AG09309 (cell line): ENCODE measurements at regions not wholly inside any gene's neighbourhood (a gene's known extent, or its start where the extent isn't known, plus 50 kb on each side); places are given as distances from the start of the nearest gene placed in this dataset.
"Not testable (repeated sequence)": the region's sequence is repeated elsewhere in the genome, so short reads cannot be mapped to it uniquely, and the experiment has no call there.

Experiments
- DNase-seq: peaks from one replicate; pipeline ENCODE4 v3.0.0-alpha.2; 2010; ENCODE audit warnings: low read depth
- H3K4me3 ChIP-seq: 2 replicates; pipeline ENCODE4 v1.5.1; 2011; ENCODE audit warnings: mild to moderate bottlenecking, low read depth, low read length, moderate library complexity; ENCODE audit not compliant: control insufficient read depth
- TF ChIP-seq, protein P1 (sequence below): IDR thresholded peaks from 2 replicates; pipeline ENCODE4 v1.5.1; 2011; ENCODE audit warnings: mild to moderate bottlenecking, low read depth, low read length, inconsistent platforms; ENCODE audit not compliant: insufficient read depth, control insufficient read depth; ENCODE audit errors: missing control alignments

DNA sequence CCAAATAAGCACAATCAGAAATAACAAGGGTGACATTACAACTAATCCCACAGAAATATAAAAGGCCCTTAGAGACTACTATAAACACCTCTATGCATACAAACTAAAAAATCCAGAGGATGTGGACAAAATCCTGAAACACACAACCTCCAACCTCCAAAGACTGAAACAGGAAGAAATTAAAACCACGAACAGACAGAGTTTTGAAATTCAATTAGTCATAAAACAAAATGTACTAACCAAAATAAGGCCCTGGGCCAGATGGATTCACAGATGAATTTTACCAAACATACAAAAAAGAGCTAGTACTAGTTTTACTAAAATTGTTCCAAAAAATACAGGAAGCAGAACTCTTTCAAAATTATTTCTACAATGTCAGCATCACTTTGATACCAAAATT is 1043.6 kb downstream of the DIPK2A start:
- TF ChIP-seq, protein P1, sequence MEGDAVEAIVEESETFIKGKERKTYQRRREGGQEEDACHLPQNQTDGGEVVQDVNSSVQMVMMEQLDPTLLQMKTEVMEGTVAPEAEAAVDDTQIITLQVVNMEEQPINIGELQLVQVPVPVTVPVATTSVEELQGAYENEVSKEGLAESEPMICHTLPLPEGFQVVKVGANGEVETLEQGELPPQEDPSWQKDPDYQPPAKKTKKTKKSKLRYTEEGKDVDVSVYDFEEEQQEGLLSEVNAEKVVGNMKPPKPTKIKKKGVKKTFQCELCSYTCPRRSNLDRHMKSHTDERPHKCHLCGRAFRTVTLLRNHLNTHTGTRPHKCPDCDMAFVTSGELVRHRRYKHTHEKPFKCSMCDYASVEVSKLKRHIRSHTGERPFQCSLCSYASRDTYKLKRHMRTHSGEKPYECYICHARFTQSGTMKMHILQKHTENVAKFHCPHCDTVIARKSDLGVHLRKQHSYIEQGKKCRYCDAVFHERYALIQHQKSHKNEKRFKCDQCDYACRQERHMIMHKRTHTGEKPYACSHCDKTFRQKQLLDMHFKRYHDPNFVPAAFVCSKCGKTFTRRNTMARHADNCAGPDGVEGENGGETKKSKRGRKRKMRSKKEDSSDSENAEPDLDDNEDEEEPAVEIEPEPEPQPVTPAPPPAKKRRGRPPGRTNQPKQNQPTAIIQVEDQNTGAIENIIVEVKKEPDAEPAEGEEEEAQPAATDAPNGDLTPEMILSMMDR: no peak
- H3K4me3 ChIP-seq: no peak overlapping the region
- peak; percentile 32 for DNase-seq

DNA sequence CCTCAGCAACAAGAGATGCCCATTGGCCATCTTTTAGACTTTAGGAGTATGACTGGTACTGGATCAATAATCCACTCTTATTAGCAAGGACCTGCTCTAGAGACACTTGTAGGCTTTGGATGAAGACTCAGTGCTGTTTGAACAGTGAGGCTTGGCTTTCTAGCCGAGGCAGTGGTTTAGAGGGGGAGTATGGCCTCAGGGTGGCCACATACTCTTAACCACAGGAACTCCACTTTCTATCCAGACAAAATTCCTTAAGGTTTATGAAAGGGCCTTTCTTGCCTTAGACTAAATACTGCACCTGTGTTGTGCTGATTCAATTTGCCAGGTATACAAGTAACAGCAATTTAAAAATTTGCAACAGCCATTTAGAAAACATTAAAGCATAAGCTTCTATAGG is 1046.3 kb downstream of the DIPK2A start:
- TF ChIP-seq, protein P1: no peak
- no peak overlapping the region for H3K4me3 ChIP-seq
- peak; percentile 2 for DNase-seq

DNA sequence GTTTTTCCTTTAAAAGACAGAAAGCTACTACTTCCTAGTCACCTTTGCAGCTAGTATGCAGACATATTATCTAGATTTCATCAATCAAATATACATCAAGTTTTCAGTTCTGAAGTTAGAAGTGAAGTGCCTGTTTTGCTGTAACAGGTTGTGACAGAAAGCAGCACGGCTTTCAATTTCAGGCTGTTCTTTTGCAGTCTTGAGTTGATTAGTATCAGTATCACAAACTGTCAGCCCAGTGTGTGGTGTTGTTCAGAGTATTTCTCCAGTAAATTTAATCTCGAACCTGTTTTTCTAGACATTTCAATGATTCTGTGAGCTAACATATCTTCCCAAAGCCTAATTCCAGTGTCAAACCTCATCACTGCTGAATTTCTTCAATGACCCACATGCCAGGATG is 1050.8 kb downstream of the DIPK2A start:
- H3K4me3 ChIP-seq: no peak overlapping the region
- TF ChIP-seq, protein P1: no peak
- DNase-seq: no peak

DNA sequence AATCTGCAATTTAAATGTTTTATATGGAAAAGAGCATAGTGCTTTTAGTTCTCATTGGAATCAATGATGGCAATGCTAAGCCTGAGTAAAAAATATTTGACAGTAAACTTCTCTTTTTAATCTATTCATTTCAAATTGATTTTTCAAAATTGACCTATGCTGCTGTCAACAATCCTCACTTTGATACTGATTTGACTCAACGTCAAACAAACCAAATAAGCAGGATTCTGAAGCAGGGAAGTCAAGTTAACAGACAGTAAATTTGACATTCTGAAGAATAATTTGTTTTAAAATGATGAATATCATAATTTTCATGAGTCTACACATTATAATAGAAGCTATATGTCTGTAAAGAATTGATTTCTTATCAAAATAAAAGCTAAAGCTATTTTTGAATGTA is 1053.1 kb downstream of the DIPK2A start:
- TF ChIP-seq, protein P1: no peak
- DNase-seq: no peak
- no peak overlapping the region for H3K4me3 ChIP-seq

DNA sequence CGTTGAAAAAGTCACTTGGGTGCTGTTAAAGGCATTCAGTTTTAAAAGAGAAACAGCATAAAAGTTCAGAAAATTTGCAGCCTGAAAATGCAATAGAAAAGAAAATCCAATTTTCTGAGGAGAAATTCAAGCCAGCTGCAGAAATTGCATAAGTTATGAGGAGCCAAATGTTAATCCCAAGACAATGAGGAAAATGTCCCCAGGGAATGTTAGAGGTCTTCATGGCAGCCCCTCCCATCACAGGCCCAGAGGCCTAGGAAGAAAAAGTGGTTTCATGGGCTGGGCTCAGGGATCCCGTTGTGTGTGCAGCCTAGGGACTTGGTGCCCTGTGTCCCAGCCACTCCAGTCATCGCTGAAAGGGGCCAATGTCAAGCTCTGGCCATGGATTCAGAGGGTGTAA is 1055.6 kb downstream of the DIPK2A start:
- not testable (repeated sequence) for H3K4me3 ChIP-seq, DNase-seq

DNA sequence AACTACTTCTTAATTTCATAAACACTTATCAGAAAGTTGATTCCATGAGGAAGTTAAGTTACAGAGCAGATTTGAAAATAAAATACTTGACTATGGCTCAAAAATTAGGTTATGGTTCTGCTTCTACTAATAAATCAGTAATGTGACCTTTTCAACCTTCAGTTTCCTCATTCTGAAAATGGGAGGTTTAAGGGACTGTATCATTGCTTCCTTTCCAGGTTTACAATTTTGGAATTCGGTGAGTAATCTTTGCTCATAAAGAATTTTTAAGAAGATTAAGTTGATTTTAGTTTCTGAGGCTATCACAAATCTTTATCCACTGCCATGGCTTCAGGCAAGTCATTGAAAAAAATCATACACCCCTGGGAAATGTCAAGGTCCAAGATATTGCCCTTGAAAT is 1061.2 kb downstream of the DIPK2A start:
- DNase-seq: no peak
- TF ChIP-seq, protein P1: no peak
- H3K4me3 ChIP-seq: no peak overlapping the region

DNA sequence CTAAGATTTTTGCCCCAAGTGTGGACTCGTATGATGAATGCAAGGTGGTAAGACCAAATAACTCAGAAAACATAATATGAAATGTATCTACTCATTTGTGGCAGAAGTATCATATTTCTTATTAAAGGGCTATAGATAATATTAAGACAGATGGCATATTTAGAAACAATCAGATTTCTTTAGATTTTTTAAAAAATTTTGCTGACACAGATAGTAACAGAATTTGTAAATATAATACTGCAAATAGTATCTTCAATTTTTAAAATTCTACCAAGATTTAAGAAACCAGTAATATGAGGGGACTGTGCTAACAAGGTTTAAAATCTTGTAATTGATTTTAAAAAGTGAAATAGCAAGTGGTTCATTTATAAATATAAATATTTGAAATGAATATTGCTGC is 1064.1 kb downstream of the DIPK2A start:
- no peak overlapping the region for H3K4me3 ChIP-seq
- TF ChIP-seq, protein P1: no peak
- no peak for DNase-seq

DNA sequence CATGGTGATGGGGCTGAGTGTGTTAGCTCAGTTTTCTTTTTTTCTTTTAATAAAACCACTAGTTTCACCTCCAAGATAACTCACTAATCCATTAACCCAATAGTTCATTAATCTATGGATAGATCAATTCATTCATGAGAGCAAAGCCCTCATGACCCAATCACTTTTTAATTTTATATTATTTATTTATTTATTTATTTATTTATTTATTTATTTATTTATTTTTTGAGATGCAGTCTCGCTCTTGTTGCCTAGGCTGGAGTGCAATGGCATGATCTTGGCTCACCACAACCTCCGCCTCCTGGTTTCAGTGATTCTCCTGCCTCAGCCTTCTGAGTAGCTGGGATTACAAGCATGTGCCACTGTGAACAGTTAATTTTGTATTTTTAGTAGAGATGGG is 1082.4 kb downstream of the DIPK2A start:
- not testable (repeated sequence) for H3K4me3 ChIP-seq, DNase-seq
